Muscle layer of duodenum (tissue), 2 donors: ENCODE measurements at regions not wholly inside any gene's neighbourhood (a gene's known extent, or its start where the extent isn't known, plus 50 kb on each side); places are given as distances from the start of the nearest gene placed in this dataset.

Experiments used
- H3K27ac ChIP-seq: one replicate; pipeline ENCODE4 v1.7.0; 2013; ENCODE audit warnings: mild to moderate bottlenecking, low read length
- H3K27me3 ChIP-seq: one replicate; pipeline ENCODE4 v1.7.0; 2013; ENCODE audit warnings: low read depth, mild to moderate bottlenecking, control low read depth, low read length
- H3K36me3 ChIP-seq, 2 donors: one replicate each; pipeline ENCODE4 v1.7.0; 2013; ENCODE audit warnings: low read length in 2 of 2, control low read depth in 1 of 2, mild to moderate bottlenecking in 1 of 2; ENCODE audit not compliant: insufficient read depth in 2 of 2, control insufficient read depth in 1 of 2
- H3K4me1 ChIP-seq, 2 donors: one replicate each; pipeline ENCODE4 v1.7.0; 2013; ENCODE audit warnings: low read length in 2 of 2, mild to moderate bottlenecking in 2 of 2, control low read depth in 1 of 2, moderate library complexity in 1 of 2; ENCODE audit not compliant: insufficient read depth in 2 of 2, control insufficient read depth in 1 of 2
- H3K4me3 ChIP-seq, 2 donors: one replicate each; pipeline ENCODE4 v1.7.0; 2013; ENCODE audit warnings: low read length in 2 of 2, low read depth in 1 of 2, mild to moderate bottlenecking in 1 of 2
- H3K9me3 ChIP-seq, 2 donors: one replicate each; pipeline ENCODE4 v1.7.0; 2013; ENCODE audit warnings: low read length in 2 of 2, control low read depth in 1 of 2, mild to moderate bottlenecking in 1 of 2; ENCODE audit not compliant: control insufficient read depth in 1 of 2
- donor health status: healthy.

- Histone ChIP-seq H3K9me3 (no peaks in the 10 kb centered on the region), H3K27me3 (no peaks in the 10 kb centered on the region), H3K27ac (no peak overlapping the region), H3K4me3 (no peak overlapping the region), H3K4me1 (no peaks in the 10 kb centered on the region), H3K36me3 (no peaks in the 10 kb centered on the region)
These were observed 118.7 kb upstream of the ADAMTS16 start for GRCh38 chr5:5021436-5021835.

GRCh38 chr5:5025098-5025773 is 114.9 kb upstream of the ADAMTS16 start:
- Histone ChIP-seq H3K27ac (no peak overlapping the region), H3K4me1 (no peaks in the 10 kb centered on the region), H3K4me3 (no peak overlapping the region), H3K36me3 (no peaks in the 10 kb centered on the region), H3K27me3 (no peaks in the 10 kb centered on the region), H3K9me3 (no peaks in the 10 kb centered on the region)

- Histone ChIP-seq H3K36me3 (no peaks in the 10 kb centered on the region), H3K27me3 (no peaks in the 10 kb centered on the region), H3K9me3 (no peaks in the 10 kb centered on the region), H3K4me1 (no peaks in the 10 kb centered on the region), H3K27ac (no peak overlapping the region), H3K4me3 (no peak overlapping the region)
These were observed 114.2 kb upstream of the ADAMTS16 start for GRCh38 chr5:5025774-5026408.

GRCh38 chr5:5026409-5026785 is 113.7 kb upstream of the ADAMTS16 start:
- Histone ChIP-seq H3K9me3 (no peaks in the 10 kb centered on the region), H3K27me3 (no peaks in the 10 kb centered on the region), H3K4me3 (no peak overlapping the region), H3K36me3 (no peaks in the 10 kb centered on the region), H3K4me1 (no peaks in the 10 kb centered on the region), H3K27ac (no peak overlapping the region)

GRCh38 chr5:5031665-5032064 is 108.5 kb upstream of the ADAMTS16 start:
- Histone ChIP-seq H3K9me3 (no peaks in the 10 kb centered on the region), H3K4me3 (no peak overlapping the region), H3K4me1 (no peaks in the 10 kb centered on the region), H3K27ac (no peak overlapping the region), H3K27me3 (no peaks in the 10 kb centered on the region), H3K36me3 (no peaks in the 10 kb centered on the region)

GRCh38 chr5:5037674-5038073 is 102.5 kb upstream of the ADAMTS16 start:
- H3K4me1 ChIP-seq: no peaks in the 10 kb centered on the region
- H3K36me3 ChIP-seq: no peaks in the 10 kb centered on the region
- H3K9me3 ChIP-seq: no peaks in the 10 kb centered on the region
- H3K27ac ChIP-seq: no peak overlapping the region
- no peaks in the 10 kb centered on the region for H3K27me3 ChIP-seq
- H3K4me3 ChIP-seq: no peak overlapping the region

- no peaks in the 10 kb centered on the region for H3K27me3 ChIP-seq
- no peak overlapping the region for H3K4me3 ChIP-seq
- no peak overlapping the region for H3K27ac ChIP-seq
- no peaks in the 10 kb centered on the region for H3K36me3 ChIP-seq
- H3K4me1 ChIP-seq: no peaks in the 10 kb centered on the region
- no peaks in the 10 kb centered on the region for H3K9me3 ChIP-seq
These were observed 100.2 kb upstream of the ADAMTS16 start for GRCh38 chr5:5039918-5040317.

GRCh38 chr5:5040712-5041111 is 99.4 kb upstream of the ADAMTS16 start:
- Histone ChIP-seq H3K27ac (no peak overlapping the region), H3K9me3 (no peaks in the 10 kb centered on the region), H3K36me3 (no peaks in the 10 kb centered on the region), H3K4me3 (no peak overlapping the region), H3K27me3 (no peaks in the 10 kb centered on the region), H3K4me1 (no peaks in the 10 kb centered on the region)

- H3K27me3 ChIP-seq: no peaks in the 10 kb centered on the region
- H3K4me3 ChIP-seq: no peak overlapping the region
- no peaks in the 10 kb centered on the region for H3K36me3 ChIP-seq
- H3K9me3 ChIP-seq: no peaks in the 10 kb centered on the region
- no peaks in the 10 kb centered on the region for H3K4me1 ChIP-seq
- no peak overlapping the region for H3K27ac ChIP-seq
These were observed 97.3 kb upstream of the ADAMTS16 start for GRCh38 chr5:5042806-5043205.

- Histone ChIP-seq H3K27me3 (no peaks in the 10 kb centered on the region), H3K9me3 (no peaks in the 10 kb centered on the region), H3K4me1 (no peaks in the 10 kb centered on the region), H3K36me3 (no peaks in the 10 kb centered on the region), H3K4me3 (no peak overlapping the region), H3K27ac (no peak overlapping the region)
These were observed 96.8 kb upstream of the ADAMTS16 start for GRCh38 chr5:5043346-5043745.

GRCh38 chr5:5044247-5044840 is 95.8 kb upstream of the ADAMTS16 start:
- no peak overlapping the region for H3K27ac ChIP-seq
- H3K4me3 ChIP-seq: no peak overlapping the region
- no peaks in the 10 kb centered on the region for H3K4me1 ChIP-seq
- no peaks in the 10 kb centered on the region for H3K36me3 ChIP-seq
- no peaks in the 10 kb centered on the region for H3K9me3 ChIP-seq
- no peaks in the 10 kb centered on the region for H3K27me3 ChIP-seq
